ENCODE measurements at regions not wholly inside any gene's neighbourhood (a gene's known extent, or its start where the extent isn't known, plus 50 kb on each side); places are given as distances from the start of the nearest gene placed in this dataset.
"Not testable (repeated sequence)": the region's sequence is repeated elsewhere in the genome, so short reads cannot be mapped to it uniquely, and the experiment has no call there.

GRCh38 chr12:32010631-32011336 is 51.6 kb downstream of the RESF1 start:
- Histone ChIP-seq H3K9me3 (ENCODE audit: control insufficient read depth, insufficient read depth, low read length) (no peaks in the 10 kb centered on the region), H3K27me3 (ENCODE audit: control insufficient read depth, insufficient read depth, low read length) (no peaks in the 10 kb centered on the region), H3K4me1 (ENCODE audit: control insufficient read depth, insufficient read depth, low read length) (no peaks in the 10 kb centered on the region; the same call in 1 of the 2 replicates), H3K4me3 (ENCODE audit: low read length) (no peak overlapping the region), H3K27ac (ENCODE audit: low read length) (no peak overlapping the region), H3K36me3 (ENCODE audit: control insufficient read depth, insufficient read depth, low read length) (no peaks in the 10 kb centered on the region)
- no CpG with 5 or more reads among the region's 2 CpGs for WGBS (ENCODE audit: insufficient coverage, insufficient read length)
- no peak for DNase-seq (ENCODE audit: low read depth, low spot score)

GRCh38 chr12:32012249-32012785 is 53.1 kb downstream of the RESF1 start:
- Histone ChIP-seq H3K4me1 (ENCODE audit: control insufficient read depth, insufficient read depth, low read length) (no peaks in the 10 kb centered on the region; the same call in 1 of the 2 replicates), H3K9me3 (ENCODE audit: control insufficient read depth, insufficient read depth, low read length) (no peaks in the 10 kb centered on the region), H3K4me3 (ENCODE audit: low read length) (no peak overlapping the region), H3K27ac (ENCODE audit: low read length) (no peak overlapping the region), H3K27me3 (ENCODE audit: control insufficient read depth, insufficient read depth, low read length) (no peaks in the 10 kb centered on the region), H3K36me3 (ENCODE audit: control insufficient read depth, insufficient read depth, low read length) (no peaks in the 10 kb centered on the region)
- DNase-seq (ENCODE audit: low read depth, low spot score): no peak
- no CpG with 5 or more reads among the region's 4 CpGs for WGBS (ENCODE audit: insufficient coverage, insufficient read length)

- Histone ChIP-seq H3K27me3 (ENCODE audit: control insufficient read depth, insufficient read depth, low read length) (no peaks in the 10 kb centered on the region), H3K4me3 (ENCODE audit: low read length) (no peak overlapping the region), H3K27ac (ENCODE audit: low read length) (no peak overlapping the region), H3K36me3 (ENCODE audit: control insufficient read depth, insufficient read depth, low read length) (no peaks in the 10 kb centered on the region), H3K9me3 (ENCODE audit: control insufficient read depth, insufficient read depth, low read length) (no peaks in the 10 kb centered on the region), H3K4me1 (ENCODE audit: control insufficient read depth, insufficient read depth, low read length) (no peaks in the 10 kb centered on the region; the same call in 1 of the 2 replicates)
- DNase-seq (ENCODE audit: low read depth, low spot score): no peak
- no CpG with 5 or more reads among the region's 4 CpGs for WGBS (ENCODE audit: insufficient coverage, insufficient read length)
Observed at GRCh38 chr12:32015036-32015435, 55.8 kb downstream of the RESF1 start.

GRCh38 chr12:32016680-32017482 is 57.7 kb downstream of the RESF1 start:
- no peak overlapping the region for H3K27ac ChIP-seq (ENCODE audit: low read length)

GRCh38 chr12:32021346-32021773 is 62.1 kb downstream of the RESF1 start:
- Histone ChIP-seq H3K9me3 (ENCODE audit: control insufficient read depth, insufficient read depth, low read length) (no peaks in the 10 kb centered on the region), H3K27me3 (ENCODE audit: control insufficient read depth, insufficient read depth, low read length) (no peaks in the 10 kb centered on the region), H3K27ac (ENCODE audit: low read length) (no peak overlapping the region), H3K36me3 (ENCODE audit: control insufficient read depth, insufficient read depth, low read length) (no peaks in the 10 kb centered on the region), H3K4me3 (ENCODE audit: low read length) (no peak overlapping the region), H3K4me1 (ENCODE audit: control insufficient read depth, insufficient read depth, low read length) (peaks cover 4% of the 10 kb centered on the region; the same call in 1 of the 2 replicates)
- WGBS (ENCODE audit: insufficient coverage, insufficient read length): no CpG with 5 or more reads among the region's 2 CpGs
- DNase-seq (ENCODE audit: low read depth, low spot score): no peak

More at GRCh38 chr12:32016680-32017482, 57.7 kb downstream of the RESF1 start:
- peak; percentile 57 for DNase-seq (ENCODE audit: low read depth, low spot score)
- no CpG with 5 or more reads among the region's 3 CpGs for WGBS (ENCODE audit: insufficient coverage, insufficient read length)
- Histone ChIP-seq H3K36me3 (ENCODE audit: control insufficient read depth, insufficient read depth, low read length) (no peaks in the 10 kb centered on the region), H3K9me3 (ENCODE audit: control insufficient read depth, insufficient read depth, low read length) (no peaks in the 10 kb centered on the region), H3K4me1 (ENCODE audit: control insufficient read depth, insufficient read depth, low read length) (no peaks in the 10 kb centered on the region; the same call in 1 of the 2 replicates), H3K4me3 (ENCODE audit: low read length) (no peak overlapping the region), H3K27me3 (ENCODE audit: control insufficient read depth, insufficient read depth, low read length) (no peaks in the 10 kb centered on the region)

GRCh38 chr12:32022387-32022786 is 63.2 kb downstream of the RESF1 start:
- not testable (repeated sequence) for DNase-seq (ENCODE audit: low read depth, low spot score); H3K9me3 ChIP-seq (ENCODE audit: control insufficient read depth, insufficient read depth, low read length); H3K4me1 ChIP-seq (ENCODE audit: control insufficient read depth, insufficient read depth, low read length); H3K27ac ChIP-seq (ENCODE audit: low read length); H3K4me3 ChIP-seq (ENCODE audit: low read length); H3K27me3 ChIP-seq (ENCODE audit: control insufficient read depth, insufficient read depth, low read length); H3K36me3 ChIP-seq (ENCODE audit: control insufficient read depth, insufficient read depth, low read length)
- no CpG with 5 or more reads among the region's 10 CpGs for WGBS (ENCODE audit: insufficient coverage, insufficient read length)

- no CpG with 5 or more reads among the region's 9 CpGs for WGBS (ENCODE audit: insufficient coverage, insufficient read length)
- not testable (repeated sequence) for H3K36me3 ChIP-seq (ENCODE audit: control insufficient read depth, insufficient read depth, low read length); H3K4me1 ChIP-seq (ENCODE audit: control insufficient read depth, insufficient read depth, low read length); H3K4me3 ChIP-seq (ENCODE audit: low read length); H3K27ac ChIP-seq (ENCODE audit: low read length); H3K27me3 ChIP-seq (ENCODE audit: control insufficient read depth, insufficient read depth, low read length); H3K9me3 ChIP-seq (ENCODE audit: control insufficient read depth, insufficient read depth, low read length); DNase-seq (ENCODE audit: low read depth, low spot score)
Observed at GRCh38 chr12:32023861-32024260, 64.6 kb downstream of the RESF1 start.

- Histone ChIP-seq H3K27me3 (ENCODE audit: control insufficient read depth, insufficient read depth, low read length) (no peaks in the 10 kb centered on the region), H3K27ac (ENCODE audit: low read length) (no peak overlapping the region), H3K4me3 (ENCODE audit: low read length) (no peak overlapping the region), H3K9me3 (ENCODE audit: control insufficient read depth, insufficient read depth, low read length) (no peaks in the 10 kb centered on the region), H3K36me3 (ENCODE audit: control insufficient read depth, insufficient read depth, low read length) (no peaks in the 10 kb centered on the region), H3K4me1 (ENCODE audit: control insufficient read depth, insufficient read depth, low read length) (peaks cover 4% of the 10 kb centered on the region; the same call in 1 of the 2 replicates)
- no CpG with 5 or more reads among the region's 8 CpGs for WGBS (ENCODE audit: insufficient coverage, insufficient read length)
- DNase-seq (ENCODE audit: low read depth, low spot score): no peak
Observed at GRCh38 chr12:32024884-32025592, 65.8 kb downstream of the RESF1 start.

- H3K4me3 ChIP-seq (ENCODE audit: low read length): no peak overlapping the region
- no peak overlapping the region for H3K27ac ChIP-seq (ENCODE audit: low read length)
- H3K27me3 ChIP-seq (ENCODE audit: control insufficient read depth, insufficient read depth, low read length): no peaks in the 10 kb centered on the region
- no peaks in the 10 kb centered on the region for H3K36me3 ChIP-seq (ENCODE audit: control insufficient read depth, insufficient read depth, low read length)
- no peak for DNase-seq (ENCODE audit: low read depth, low spot score)
- no peaks in the 10 kb centered on the region for H3K9me3 ChIP-seq (ENCODE audit: control insufficient read depth, insufficient read depth, low read length)
- no CpG with 5 or more reads among the region's 8 CpGs for WGBS (ENCODE audit: insufficient coverage, insufficient read length)
- H3K4me1 ChIP-seq (ENCODE audit: control insufficient read depth, insufficient read depth, low read length): peaks cover 4% of the 10 kb centered on the region; the same call in 1 of the 2 replicates
Observed at GRCh38 chr12:32025906-32026305, 66.7 kb downstream of the RESF1 start.

Data from iPS DF 6.9 (cell line).